ENCODE measurements at regions not wholly inside any gene's neighbourhood (a gene's known extent, or its start where the extent isn't known, plus 50 kb on each side); places are given as distances from the start of the nearest gene placed in this dataset.
A peak's percentile ranks its signal among the peaks of the same experiment; 100 is the strongest.
"Not testable (repeated sequence)": the region's sequence is repeated elsewhere in the genome, so short reads cannot be mapped to it uniquely, and the experiment has no call there.

GRCh38 chr9:89680547-89681467 is 76.0 kb downstream of the GADD45G start:
- Histone ChIP-seq H3K9me3 (ENCODE audit: control insufficient read depth, insufficient read depth, low read length) (peaks cover 8% of the 10 kb centered on the region), H3K9ac (ENCODE audit: low read depth, low read length) (no peak overlapping the region), H3K4me1 (ENCODE audit: insufficient read depth, low read length) (peaks cover 33% of the 10 kb centered on the region), H3K36me3 (ENCODE audit: insufficient read depth, low read length) (no peaks in the 10 kb centered on the region)

GRCh38 chr9:89681468-89681859 is 76.7 kb downstream of the GADD45G start:
- H3K9me3 ChIP-seq (ENCODE audit: control insufficient read depth, insufficient read depth, low read length); H3K9ac ChIP-seq (ENCODE audit: low read depth, low read length); H3K36me3 ChIP-seq (ENCODE audit: insufficient read depth, low read length): not testable (repeated sequence)
- peaks cover 36% of the 10 kb centered on the region for H3K4me1 ChIP-seq (ENCODE audit: insufficient read depth, low read length)

DNA sequence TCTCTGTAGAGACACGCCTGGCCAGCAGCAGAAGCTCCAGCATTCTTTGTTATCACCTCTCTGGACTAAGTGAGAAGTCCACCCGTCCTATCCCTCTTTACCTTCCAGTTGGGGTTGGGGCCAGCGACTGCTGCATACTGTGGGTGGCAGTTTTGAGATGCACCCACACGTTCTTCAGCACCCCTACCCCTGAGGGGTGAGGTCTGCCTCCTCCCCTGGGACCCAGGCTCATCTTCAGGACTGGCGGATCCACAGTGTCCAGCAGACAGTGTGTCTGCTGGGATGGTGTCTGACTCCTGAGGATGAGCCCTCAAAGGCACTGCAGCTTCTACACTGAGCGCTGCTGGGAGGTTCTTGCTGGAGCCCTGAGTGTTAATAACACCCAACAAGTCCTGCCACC is 78.8 kb downstream of the GADD45G start:
- Histone ChIP-seq H3K4me1 (ENCODE audit: insufficient read depth, low read length) (peaks cover 24% of the 10 kb centered on the region), H3K9ac (ENCODE audit: low read depth, low read length) (no peak overlapping the region), H3K36me3 (ENCODE audit: insufficient read depth, low read length) (no peaks in the 10 kb centered on the region), H3K9me3 (ENCODE audit: control insufficient read depth, insufficient read depth, low read length) (peaks cover 8% of the 10 kb centered on the region)

DNA sequence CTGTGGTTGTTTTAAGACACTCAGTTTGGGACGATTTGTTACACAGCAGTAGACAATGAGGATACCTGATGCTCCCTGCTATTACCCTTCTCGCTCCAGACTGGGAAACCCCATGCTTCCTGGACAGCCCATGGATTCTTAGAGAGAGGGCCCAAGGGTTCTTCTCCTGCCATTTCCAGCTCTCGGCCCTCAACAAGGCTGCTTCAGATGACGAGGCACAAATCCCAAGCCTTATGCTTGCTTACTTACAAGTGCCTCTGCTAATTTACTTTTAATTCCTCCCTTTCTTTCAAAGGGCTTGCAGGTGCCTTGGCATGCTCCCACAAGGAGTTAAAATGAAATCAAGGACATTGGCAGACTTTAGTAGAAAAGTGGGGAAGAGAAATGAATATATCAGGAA is 79.4 kb downstream of the GADD45G start:
- H3K9ac ChIP-seq (ENCODE audit: low read depth, low read length): no peak overlapping the region
- H3K4me1 ChIP-seq (ENCODE audit: insufficient read depth, low read length): peaks cover 19% of the 10 kb centered on the region
- peaks cover 8% of the 10 kb centered on the region for H3K9me3 ChIP-seq (ENCODE audit: control insufficient read depth, insufficient read depth, low read length)

GRCh38 chr9:89684912-89685636 is 80.3 kb downstream of the GADD45G start:
- Histone ChIP-seq H3K4me1 (ENCODE audit: insufficient read depth, low read length) (peaks cover 19% of the 10 kb centered on the region; the same call in 1 of the 2 replicates), H3K36me3 (ENCODE audit: insufficient read depth, low read length) (no peaks in the 10 kb centered on the region), H3K9ac (ENCODE audit: low read depth, low read length) (no peak overlapping the region), H3K9me3 (ENCODE audit: control insufficient read depth, insufficient read depth, low read length) (peaks cover 7% of the 10 kb centered on the region)

More for the DNA sequence above, 79.4 kb downstream of the GADD45G start:
- no peaks in the 10 kb centered on the region for H3K36me3 ChIP-seq (ENCODE audit: insufficient read depth, low read length)

DNA sequence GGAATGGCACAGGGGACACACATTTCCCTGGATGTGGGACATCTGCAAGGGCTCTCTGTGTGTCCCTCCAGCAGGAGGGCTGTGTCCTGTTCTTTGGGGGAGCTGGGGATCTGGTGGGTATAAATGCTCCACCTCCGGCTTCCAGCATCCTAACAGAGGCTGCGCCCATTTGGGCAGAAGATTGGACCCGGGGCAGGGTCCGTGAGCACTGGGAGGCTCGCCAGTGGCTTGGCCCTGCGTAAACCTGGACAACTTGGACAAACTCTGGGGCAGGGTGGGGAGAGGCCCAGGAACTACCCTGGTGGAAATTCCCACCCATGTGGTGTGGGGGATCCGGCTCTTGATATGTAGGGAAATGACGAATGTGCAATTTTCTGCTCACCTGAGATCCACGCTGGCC is 80.9 kb downstream of the GADD45G start:
- peaks cover 19% of the 10 kb centered on the region; the same call in 1 of the 2 replicates for H3K4me1 ChIP-seq (ENCODE audit: insufficient read depth, low read length)

GRCh38 chr9:89686126-89686525 is 81.3 kb downstream of the GADD45G start:
- Histone ChIP-seq H3K36me3 (ENCODE audit: insufficient read depth, low read length) (no peaks in the 10 kb centered on the region), H3K4me1 (ENCODE audit: insufficient read depth, low read length) (peaks cover 19% of the 10 kb centered on the region; the same call in 1 of the 2 replicates), H3K9me3 (ENCODE audit: control insufficient read depth, insufficient read depth, low read length) (no peaks in the 10 kb centered on the region), H3K9ac (ENCODE audit: low read depth, low read length) (no peak overlapping the region)

More for the DNA sequence above, 80.9 kb downstream of the GADD45G start:
- Histone ChIP-seq H3K9ac (ENCODE audit: low read depth, low read length) (no peak overlapping the region), H3K9me3 (ENCODE audit: control insufficient read depth, insufficient read depth, low read length) (0 out of 2 replicates have a peak, but pooled peaks cover under 1% of the 10 kb centered on the region), H3K36me3 (ENCODE audit: insufficient read depth, low read length) (no peaks in the 10 kb centered on the region)

DNA sequence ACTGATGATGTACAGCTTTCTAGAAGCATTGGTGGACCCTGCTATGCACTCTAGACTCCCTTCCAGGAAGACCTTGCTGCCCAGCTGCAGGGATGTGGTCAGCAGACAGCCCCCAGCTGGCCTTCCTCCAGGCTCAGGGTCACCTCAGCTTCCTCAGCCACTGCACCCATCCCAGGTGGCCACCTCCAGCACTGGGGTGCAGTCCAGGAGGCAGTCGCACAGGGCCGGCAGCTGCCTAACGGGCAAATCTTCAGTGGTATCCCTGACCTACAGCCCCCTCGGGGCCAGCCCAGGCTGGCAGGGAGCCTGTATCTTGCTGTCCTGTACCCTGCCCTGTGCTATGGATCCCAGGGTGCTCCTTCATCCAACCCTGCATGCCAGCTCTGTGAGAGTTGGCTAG is 81.8 kb downstream of the GADD45G start:
- H3K36me3 ChIP-seq (ENCODE audit: insufficient read depth, low read length): no peaks in the 10 kb centered on the region
- H3K4me1 ChIP-seq (ENCODE audit: insufficient read depth, low read length): peaks cover 19% of the 10 kb centered on the region; the same call in 1 of the 2 replicates
- no peak overlapping the region for H3K9ac ChIP-seq (ENCODE audit: low read depth, low read length)
- no peaks in the 10 kb centered on the region for H3K9me3 ChIP-seq (ENCODE audit: control insufficient read depth, insufficient read depth, low read length)

GRCh38 chr9:89687188-89687587 is 82.4 kb downstream of the GADD45G start:
- Histone ChIP-seq H3K9ac (ENCODE audit: low read depth, low read length) (no peak overlapping the region), H3K4me1 (ENCODE audit: insufficient read depth, low read length) (peaks cover 19% of the 10 kb centered on the region; the same call in 1 of the 2 replicates), H3K36me3 (ENCODE audit: insufficient read depth, low read length) (no peaks in the 10 kb centered on the region), H3K9me3 (ENCODE audit: control insufficient read depth, insufficient read depth, low read length) (no peaks in the 10 kb centered on the region)

GRCh38 chr9:89687848-89688247 is 83.0 kb downstream of the GADD45G start:
- H3K9me3 ChIP-seq (ENCODE audit: control insufficient read depth, insufficient read depth, low read length): no peaks in the 10 kb centered on the region
- H3K4me1 ChIP-seq (ENCODE audit: insufficient read depth, low read length): peaks cover 19% of the 10 kb centered on the region; the same call in 1 of the 2 replicates
- no peak overlapping the region for H3K9ac ChIP-seq (ENCODE audit: low read depth, low read length)
- no peaks in the 10 kb centered on the region for H3K36me3 ChIP-seq (ENCODE audit: insufficient read depth, low read length)

GRCh38 chr9:89689321-89689720 is 84.5 kb downstream of the GADD45G start:
- not testable (repeated sequence) for H3K9me3 ChIP-seq (ENCODE audit: control insufficient read depth, insufficient read depth, low read length); H3K9ac ChIP-seq (ENCODE audit: low read depth, low read length); H3K36me3 ChIP-seq (ENCODE audit: insufficient read depth, low read length)
- peaks cover 19% of the 10 kb centered on the region; the same call in 1 of the 2 replicates for H3K4me1 ChIP-seq (ENCODE audit: insufficient read depth, low read length)

- H3K9ac ChIP-seq (ENCODE audit: low read depth, low read length): no peak overlapping the region
- H3K4me1 ChIP-seq (ENCODE audit: insufficient read depth, low read length): peaks cover 18% of the 10 kb centered on the region
- H3K36me3 ChIP-seq (ENCODE audit: insufficient read depth, low read length): no peaks in the 10 kb centered on the region
- H3K9me3 ChIP-seq (ENCODE audit: control insufficient read depth, insufficient read depth, low read length): no peaks in the 10 kb centered on the region
Observed at GRCh38 chr9:89690334-89690912, 85.6 kb downstream of the GADD45G start.

- no peaks in the 10 kb centered on the region for H3K9me3 ChIP-seq (ENCODE audit: control insufficient read depth, insufficient read depth, low read length)
- peak overlapping the region; percentile 26; the same call in 1 of the 2 replicates for H3K9ac ChIP-seq (ENCODE audit: low read depth, low read length)
- 0 out of 2 replicates have a peak, but pooled peaks cover 2% of the 10 kb centered on the region for H3K36me3 ChIP-seq (ENCODE audit: insufficient read depth, low read length)
- peaks cover 14% of the 10 kb centered on the region for H3K4me1 ChIP-seq (ENCODE audit: insufficient read depth, low read length)
Observed at GRCh38 chr9:89695441-89695891, 90.7 kb downstream of the GADD45G start.

DNA sequence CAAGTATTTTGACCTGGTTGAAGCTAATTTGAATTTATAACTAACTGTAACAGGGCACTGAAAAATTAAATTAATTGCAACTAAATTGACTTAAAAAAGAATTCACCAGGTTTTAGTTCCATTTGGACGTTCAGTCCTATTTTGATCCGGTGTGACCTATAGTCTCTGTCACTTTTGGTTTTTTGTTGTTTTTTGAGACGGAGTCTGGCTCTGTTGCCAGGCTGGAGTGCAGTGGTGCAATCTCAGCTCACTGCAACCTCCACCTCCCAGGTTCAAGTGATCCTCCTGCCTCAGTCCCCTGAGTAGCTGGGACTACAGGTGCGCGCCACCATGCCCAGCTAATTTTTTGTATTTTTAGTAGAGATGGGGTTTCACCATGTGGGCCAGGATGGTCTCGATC is 91.2 kb downstream of the GADD45G start:
- H3K4me1 ChIP-seq (ENCODE audit: insufficient read depth, low read length): peaks cover 17% of the 10 kb centered on the region
- not testable (repeated sequence) for H3K9me3 ChIP-seq (ENCODE audit: control insufficient read depth, insufficient read depth, low read length); H3K36me3 ChIP-seq (ENCODE audit: insufficient read depth, low read length); H3K9ac ChIP-seq (ENCODE audit: low read depth, low read length)

All from ES-I3 (cell line).